ENCODE measurements at regions not wholly inside any gene's neighbourhood (a gene's known extent, or its start where the extent isn't known, plus 50 kb on each side); places are given as distances from the start of the nearest gene placed in this dataset.
"Not testable (repeated sequence)": the region's sequence is repeated elsewhere in the genome, so short reads cannot be mapped to it uniquely, and the experiment has no call there.

GRCh38 chr6:71360556-71361335 is 72.1 kb downstream of the OGFRL1 start:
- not testable (repeated sequence) for DNase-seq

- no peak for DNase-seq
These were observed 76.4 kb downstream of the OGFRL1 start for GRCh38 chr6:71364889-71365542.

DNA sequence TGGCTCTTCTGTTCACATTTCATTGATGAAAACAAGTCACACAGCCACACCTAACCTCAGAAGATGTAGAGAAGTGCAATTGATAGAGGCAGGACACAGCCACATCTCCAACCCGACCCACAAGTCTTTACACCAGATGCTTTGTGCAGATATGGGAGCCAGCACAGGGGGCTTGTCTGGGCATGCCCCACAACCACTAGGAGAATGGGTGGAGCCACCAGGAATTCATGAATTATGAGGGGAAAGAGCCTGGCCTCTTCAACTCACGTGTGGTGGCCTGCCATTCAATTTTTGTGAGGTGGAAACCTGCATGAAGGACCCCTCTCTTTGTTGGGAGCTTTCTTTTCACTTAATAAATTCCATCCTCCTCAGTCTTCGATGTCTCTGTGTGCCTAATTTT is 79.1 kb downstream of the OGFRL1 start:
- no peak for DNase-seq

DNA sequence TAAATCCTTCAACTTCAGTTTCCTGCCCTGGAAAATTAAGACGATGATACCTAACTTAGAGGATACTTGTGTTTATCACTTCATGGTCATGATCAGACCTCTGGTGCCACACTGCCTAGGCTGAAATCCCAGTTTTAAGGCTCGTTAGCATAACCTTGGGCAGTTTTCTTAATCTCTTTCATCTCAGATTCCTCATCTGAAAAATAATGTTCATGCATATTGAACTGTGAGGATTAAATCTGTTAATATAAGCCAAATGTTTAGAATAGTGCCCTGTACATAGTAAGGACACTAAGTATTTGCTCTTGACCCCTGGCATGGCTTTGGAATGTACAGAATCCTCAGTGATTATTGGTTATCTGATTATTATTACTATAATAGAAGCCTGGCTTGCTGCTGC is 79.7 kb downstream of the OGFRL1 start:
- DNase-seq: no peak

DNA sequence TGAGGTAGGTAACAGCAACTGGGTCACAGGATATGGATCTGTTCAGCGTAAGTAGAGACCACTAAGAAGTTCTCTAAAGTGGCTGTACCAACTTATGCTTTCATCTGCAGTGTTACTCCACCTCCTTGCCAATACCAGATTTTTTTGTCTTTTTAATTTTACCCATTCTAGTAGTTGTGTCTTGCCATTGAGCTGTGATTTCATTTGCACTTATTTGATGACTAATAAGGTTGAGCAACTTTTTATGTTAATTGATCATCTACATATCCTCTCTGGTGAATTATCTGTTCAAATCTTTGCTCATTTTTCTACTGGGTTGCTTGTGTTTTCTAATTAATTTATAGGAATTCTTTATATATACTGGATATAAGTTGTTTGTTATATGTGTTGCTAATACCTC is 82.9 kb downstream of the OGFRL1 start:
- DNase-seq: no peak

GRCh38 chr6:71373943-71374342 is 85.3 kb downstream of the OGFRL1 start:
- no peak for DNase-seq

- no peak for DNase-seq
These were observed 87.1 kb downstream of the OGFRL1 start for GRCh38 chr6:71375676-71376075.

GRCh38 chr6:71376830-71377229 is 88.2 kb downstream of the OGFRL1 start:
- DNase-seq: no peak

DNA sequence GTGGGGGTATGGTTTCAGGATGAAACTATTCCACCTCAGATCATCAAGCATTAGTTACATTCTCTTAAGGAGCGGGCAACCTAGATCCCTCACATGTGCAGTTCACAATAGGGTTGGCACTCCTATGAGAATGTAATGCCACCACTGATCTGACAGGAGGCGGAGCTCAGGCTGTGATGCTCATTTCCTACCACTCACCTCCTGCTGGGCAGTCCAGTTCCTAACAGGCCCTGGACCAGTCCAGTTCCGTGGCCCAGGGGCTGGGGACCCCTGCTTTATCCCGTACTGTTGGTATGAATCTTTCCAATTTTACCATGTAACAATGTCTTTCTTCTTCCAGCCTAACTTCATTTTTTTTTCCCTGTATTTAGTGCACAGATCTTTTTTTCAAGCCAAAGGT is 94.9 kb downstream of the OGFRL1 start:
- no peak for DNase-seq

DNA sequence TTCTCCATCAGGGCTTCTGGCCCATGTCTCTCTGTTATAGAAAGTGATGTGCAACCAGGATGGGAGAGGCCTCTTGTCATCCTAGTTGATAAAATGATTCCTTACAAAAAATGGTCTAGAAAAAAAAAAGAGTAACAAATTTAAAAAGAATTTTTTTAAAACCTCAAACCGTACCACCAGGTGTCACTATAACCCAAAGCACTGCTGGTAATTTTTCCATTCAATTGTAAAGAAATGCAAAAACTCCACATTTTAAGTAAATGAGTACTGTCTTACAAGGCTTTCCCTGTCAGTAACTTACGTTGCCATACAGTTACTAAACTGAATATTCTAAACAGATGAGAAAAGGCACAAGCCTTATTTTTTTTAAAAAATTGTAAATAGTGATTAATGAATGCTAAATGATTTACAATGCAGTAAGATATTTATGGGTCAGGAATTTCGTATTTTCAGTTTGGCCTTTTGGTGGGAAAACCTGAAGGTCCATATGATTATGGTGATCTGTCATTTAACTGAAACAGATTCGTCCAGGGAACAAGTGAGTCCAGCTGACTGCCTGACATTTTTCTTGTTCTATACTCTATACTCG is 95.4 kb downstream of the OGFRL1 start:
- no peak for DNase-seq

DNA sequence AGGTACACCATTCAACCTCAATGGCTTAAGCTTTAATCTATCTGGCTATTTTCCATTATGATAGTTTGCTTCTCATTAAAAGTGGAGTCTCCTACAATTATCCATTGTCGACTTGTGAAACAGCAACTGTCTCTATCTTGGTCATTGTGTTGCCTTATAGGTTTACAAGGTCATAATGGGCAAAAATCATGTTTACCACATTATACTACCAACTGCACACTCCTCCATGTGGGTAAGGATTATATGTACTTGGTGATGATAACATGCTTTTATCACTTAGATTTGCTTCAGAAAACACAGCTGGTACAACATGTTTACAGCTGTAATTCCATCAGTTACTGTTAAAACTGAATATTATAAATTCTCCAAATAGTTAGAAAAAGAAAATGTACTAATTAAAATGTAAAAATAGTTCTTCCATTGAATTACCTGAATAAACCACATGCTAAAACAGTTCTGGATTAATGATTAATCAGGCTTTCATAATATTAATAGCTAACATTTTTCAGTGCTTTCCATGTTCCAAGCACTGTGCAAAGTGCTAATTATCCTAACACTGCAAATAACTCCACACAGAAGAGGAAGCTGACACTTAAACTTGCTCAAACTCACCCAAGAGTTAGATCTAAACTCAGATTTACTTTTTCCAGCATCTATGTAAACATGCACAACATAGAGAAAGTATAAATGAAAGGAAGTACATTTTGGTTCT is 96.7 kb downstream of the OGFRL1 start:
- DNase-seq: no peak

GRCh38 chr6:71386215-71386614 is 97.6 kb downstream of the OGFRL1 start:
- DNase-seq: no peak

DNA sequence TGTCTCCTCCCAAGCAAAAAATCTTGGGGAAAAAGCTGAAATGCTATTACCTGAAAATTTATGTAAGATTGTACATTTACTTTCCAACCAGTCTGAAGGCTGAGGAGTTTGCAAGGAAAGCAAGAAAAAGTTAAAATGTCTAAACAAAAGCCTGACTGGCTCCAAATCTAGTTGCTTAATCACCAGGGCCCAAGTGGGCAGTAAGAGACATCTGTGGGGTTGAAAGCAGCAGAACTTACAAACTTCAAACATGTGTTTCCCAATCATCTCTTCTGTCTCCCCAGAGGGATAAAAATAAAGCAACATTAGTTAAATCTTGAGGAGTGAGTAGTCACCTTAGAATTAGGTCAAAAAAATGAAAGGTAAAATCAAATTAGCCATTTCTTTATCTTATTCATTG is 98.6 kb downstream of the OGFRL1 start:
- no peak for DNase-seq

- no peak for DNase-seq
These were observed 99.6 kb downstream of the OGFRL1 start for GRCh38 chr6:71388068-71388744.

DNA sequence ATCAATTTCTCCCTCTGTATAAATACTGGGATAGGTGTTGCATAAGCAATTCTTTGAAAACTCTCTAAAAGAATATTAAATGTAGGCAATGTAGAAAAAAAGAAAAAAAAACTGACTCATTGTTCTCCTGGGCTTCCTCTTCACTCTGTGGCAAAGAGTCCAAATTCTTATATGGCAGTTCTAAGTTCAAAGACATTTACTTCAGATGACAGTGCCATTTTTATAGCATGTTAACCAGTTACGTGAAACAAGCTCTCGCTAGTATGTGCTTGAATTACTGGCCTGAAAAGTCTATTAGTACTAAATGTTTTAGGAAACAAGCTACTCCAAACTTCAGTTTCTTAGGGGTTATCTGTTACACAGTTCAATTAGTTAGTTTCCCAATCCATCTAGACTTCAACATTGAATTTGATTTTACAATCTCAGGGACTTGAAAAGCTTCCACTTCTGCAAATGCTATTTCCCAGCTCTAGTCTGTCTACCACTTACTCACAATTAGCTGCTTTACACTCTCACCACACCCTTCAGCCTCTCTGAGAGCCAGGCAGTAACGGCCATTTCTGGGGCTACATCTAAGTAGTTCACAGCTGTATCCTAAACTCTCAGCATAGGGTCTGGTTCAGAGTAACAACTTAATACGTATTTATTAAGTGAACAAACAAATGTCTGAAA is 100.4 kb downstream of the OGFRL1 start:
- no peak for DNase-seq

DNA sequence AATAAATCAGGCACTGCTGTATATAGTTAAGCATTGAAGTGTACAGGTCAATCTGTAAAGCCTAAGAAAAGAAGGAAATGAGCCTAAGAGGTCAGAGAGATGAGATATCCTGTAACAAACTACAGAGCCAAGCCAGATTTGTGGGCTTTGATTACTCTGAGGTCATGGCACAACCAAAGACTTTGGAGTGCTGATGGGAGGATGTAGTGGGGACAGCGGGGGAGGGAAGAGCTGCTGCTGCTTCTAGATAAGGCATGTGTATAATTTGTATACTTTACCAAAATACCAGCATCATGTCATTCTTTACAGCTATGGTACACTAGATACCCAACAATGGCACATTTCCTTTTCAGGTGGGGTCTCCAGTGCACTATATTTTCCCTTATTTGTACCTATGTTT is 102.5 kb downstream of the OGFRL1 start:
- DNase-seq: no peak

GRCh38 chr6:71392276-71392675 is 103.7 kb downstream of the OGFRL1 start:
- DNase-seq: no peak

GRCh38 chr6:71393471-71393870 is 104.9 kb downstream of the OGFRL1 start:
- DNase-seq: no peak

DNA sequence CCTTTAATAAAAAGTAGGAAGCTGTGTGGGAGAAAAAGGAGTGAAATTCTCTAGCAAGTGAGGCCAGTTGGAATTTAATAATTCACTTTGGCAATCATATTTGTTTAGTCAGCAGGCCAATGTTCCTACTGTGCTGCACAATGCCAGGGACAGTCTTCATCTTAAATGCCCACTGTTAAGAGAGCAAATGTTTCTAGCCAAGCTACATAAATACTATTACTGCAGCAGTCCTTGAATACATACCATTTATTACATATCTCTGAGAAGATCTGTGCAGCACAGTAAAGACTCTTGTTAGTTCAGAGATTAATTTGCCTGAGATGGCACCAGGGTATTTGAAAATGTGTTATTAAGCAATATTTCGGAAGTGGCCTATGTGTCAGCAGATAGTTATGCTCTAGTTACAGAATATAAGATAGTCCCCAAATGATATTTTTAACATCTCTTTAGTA is 105.4 kb downstream of the OGFRL1 start:
- DNase-seq: no peak

GRCh38 chr6:71394926-71395325 is 106.3 kb downstream of the OGFRL1 start:
- DNase-seq: no peak

GRCh38 chr6:71395731-71396409 is 107.3 kb downstream of the OGFRL1 start:
- DNase-seq: no peak

DNA sequence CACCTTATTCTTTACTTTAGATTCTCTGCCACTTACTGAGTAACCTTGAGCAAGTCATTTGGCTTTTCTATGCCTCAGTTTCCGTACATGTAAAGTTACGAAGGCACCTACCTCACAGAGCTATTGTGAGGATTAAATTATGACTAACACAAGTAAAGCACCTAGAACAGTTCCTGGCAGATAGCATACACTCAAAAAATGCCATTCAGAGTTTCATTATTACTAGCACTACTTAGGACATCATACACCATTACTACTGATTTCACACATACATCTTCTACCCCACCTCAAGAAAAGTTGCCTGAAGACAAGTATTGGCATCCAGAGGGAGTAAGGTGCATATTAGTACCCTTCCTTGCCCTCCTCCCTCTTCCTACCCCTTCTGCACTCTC is 107.8 kb downstream of the OGFRL1 start:
- no peak for DNase-seq
